SH-SY5Y (cell line): ENCODE measurements at regions not wholly inside any gene's neighbourhood (a gene's known extent, or its start where the extent isn't known, plus 50 kb on each side); places are given as distances from the start of the nearest gene placed in this dataset.

Experiments used
- GATA2 ChIP-seq: IDR thresholded peaks from 2 replicates; pipeline ENCODE4 v1.6.1; 2011; ENCODE audit warnings: mild to moderate bottlenecking, low read depth, low read length
- GATA3 ChIP-seq: IDR thresholded peaks from 2 replicates; pipeline ENCODE4 v1.6.1; 2011; ENCODE audit warnings: low read depth, mild to moderate bottlenecking, low read length, moderate library complexity

DNA sequence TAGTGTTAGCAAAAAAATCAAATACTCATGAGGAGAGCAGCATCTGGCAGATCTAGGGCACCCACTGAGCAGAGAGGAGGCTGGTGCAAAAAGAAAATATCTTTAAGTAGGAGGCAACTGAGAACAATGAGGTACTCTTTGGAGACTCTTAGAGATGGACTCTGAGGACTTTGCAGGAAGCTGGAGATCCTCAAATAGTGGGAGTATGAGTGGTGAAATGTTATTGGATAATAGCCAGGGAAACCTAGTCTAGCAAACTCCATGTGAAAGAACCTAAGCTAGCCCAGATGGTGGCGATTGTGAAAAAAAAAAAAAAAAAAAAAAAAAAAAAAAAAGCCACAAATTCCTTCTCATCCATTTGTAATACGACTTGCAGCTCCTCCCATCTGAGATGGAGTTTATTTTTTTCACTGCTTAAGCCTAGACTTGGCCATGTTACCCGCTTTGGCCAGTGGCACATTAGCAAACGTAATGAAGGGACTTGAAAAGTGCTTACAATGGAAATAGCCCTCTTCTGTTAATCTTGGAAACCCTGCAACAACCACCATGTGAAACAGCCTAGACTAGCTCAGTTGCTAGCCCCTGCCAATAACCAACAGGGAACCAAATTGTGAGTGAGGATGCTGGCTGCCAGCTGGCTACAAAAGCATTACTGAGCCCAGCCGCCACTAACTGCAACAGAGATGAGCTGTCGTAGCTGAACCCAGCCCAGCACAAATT lies 476.2 kb downstream of the KLF12 start:
- TF ChIP-seq GATA3 (no peak), GATA2 (no peak)
